HEK293 (cell line): ENCODE measurements at regions not wholly inside any gene's neighbourhood (a gene's known extent, or its start where the extent isn't known, plus 50 kb on each side); places are given as distances from the start of the nearest gene placed in this dataset.

Experiments used
- CTCF ChIA-PET: fragments of 350-600 bp; formaldehyde crosslinking; extraction: SDS; loops from one replicate; lab custom pipeline; 2021; ENCODE audit warnings: antibody characterized with exemption; lab: Yijun Ruan, JAX
- POLR2A ChIA-PET: fragments of 300-600 bp; formaldehyde crosslinking; extraction: SDS; loops from one replicate; lab custom pipeline; 2020; ENCODE audit warnings: antibody characterized with exemption, inconsistent platforms; lab: Yijun Ruan, JAX
- H3K27ac ChIP-seq: fragments of 200-500 bp; sonication (Bioruptor generic); 2 replicates; pipeline ENCODE4 v1.5.1; 2014; ENCODE audit warnings: low read depth, low read length, control low read depth, inconsistent platforms; ENCODE audit errors: extremely low read depth
- H3K36me3 ChIP-seq, 2 experiments: fragments of 200-500 bp in 1 of 2; sonication (Bioruptor generic) in 1 of 2; 1 replicate in 1 of 2; 2 replicates in 1 of 2; pipeline ENCODE4 v1.5.1; 2014 to 2017; ENCODE audit warnings: inconsistent platforms in 2 of 2, low read length in 2 of 2; ENCODE audit not compliant: control insufficient read depth in 2 of 2, insufficient read depth in 1 of 2
- H3K4me1 ChIP-seq: fragments of 200-500 bp; sonication (Bioruptor generic); 2 replicates; pipeline ENCODE4 v1.5.1; 2014; ENCODE audit warnings: mild to moderate bottlenecking, low read length, inconsistent platforms; ENCODE audit not compliant: control insufficient read depth, insufficient read depth
- H3K4me3 ChIP-seq: 2 replicates; pipeline ENCODE4 v1.5.1; 2011; ENCODE audit warnings: low read depth, mild to moderate bottlenecking, control low read depth, low read length, moderate library complexity
- H3K9me3 ChIP-seq: fragments of 200-500 bp; sonication (Bioruptor generic); 2 replicates; pipeline ENCODE4 v1.5.1; 2014; ENCODE audit warnings: low read depth, low read length, inconsistent platforms; ENCODE audit not compliant: control insufficient read depth, insufficient read depth
- HOXA7 ChIP-seq: sonication (generic); formaldehyde crosslinking; IDR thresholded peaks from 2 replicates; pipeline ENCODE4 v1.8.1; 2022; ENCODE audit warnings: missing genetic modification reagents, borderline replicate concordance
- KLF8 ChIP-seq: fragments of 450-650 bp; formaldehyde crosslinking; IDR thresholded peaks from 2 replicates; pipeline ENCODE4 v1.5.1; 2016; ENCODE audit warnings: missing biosample characterization, missing genetic modification characterization
- REST ChIP-seq: fragments of 450-650 bp; formaldehyde crosslinking; IDR thresholded peaks from 2 replicates; pipeline ENCODE4 v1.5.1; 2016; ENCODE audit warnings: missing biosample characterization, missing genetic modification characterization
- SCRT1 ChIP-seq: fragments of 450-650 bp; formaldehyde crosslinking; IDR thresholded peaks from 2 replicates; pipeline ENCODE4 v1.5.1; 2016; ENCODE audit warnings: missing biosample characterization, missing genetic modification characterization, borderline replicate concordance
- SCRT2 ChIP-seq: fragments of 450-650 bp; formaldehyde crosslinking; IDR thresholded peaks from 2 replicates; pipeline ENCODE4 v1.5.1; 2016; ENCODE audit warnings: missing biosample characterization, missing genetic modification characterization
- SP7 ChIP-seq: fragments of 450-650 bp; formaldehyde crosslinking; IDR thresholded peaks from 2 replicates; pipeline ENCODE4 v1.5.1; 2016; ENCODE audit warnings: missing biosample characterization, missing genetic modification characterization
- TCF7L2 ChIP-seq: IDR thresholded peaks from 2 replicates; pipeline ENCODE4 v1.6.1; 2011; ENCODE audit warnings: low read depth, mild to moderate bottlenecking, inconsistent platforms, low read length, moderate library complexity, borderline replicate concordance
- TSHZ1 ChIP-seq: fragments of 450-650 bp; formaldehyde crosslinking; IDR thresholded peaks from 2 replicates; pipeline ENCODE4 v1.5.1; 2016; ENCODE audit warnings: missing biosample characterization, missing genetic modification characterization, borderline replicate concordance
- ZBTB6 ChIP-seq: fragments of 450-650 bp; formaldehyde crosslinking; IDR thresholded peaks from 2 replicates; pipeline ENCODE4 v1.5.1; 2017; ENCODE audit warnings: missing biosample characterization, missing genetic modification characterization
- ZFP41 ChIP-seq: fragments of 450-650 bp; formaldehyde crosslinking; IDR thresholded peaks from 2 replicates; pipeline ENCODE4 v1.5.1; 2016; ENCODE audit warnings: missing biosample characterization, missing genetic modification characterization, borderline replicate concordance
- ZNF155 ChIP-seq: fragments of 450-650 bp; formaldehyde crosslinking; IDR thresholded peaks from 2 replicates; pipeline ENCODE4 v1.5.1; 2016; ENCODE audit warnings: missing biosample characterization, missing genetic modification characterization
- ZNF16 ChIP-seq: fragments of 450-650 bp; formaldehyde crosslinking; IDR thresholded peaks from 2 replicates; pipeline ENCODE4 v1.5.1; 2016; ENCODE audit warnings: low read depth, missing biosample characterization, missing genetic modification characterization
- ZNF184 ChIP-seq: fragments of 450-650 bp; IDR thresholded peaks from 2 replicates; pipeline ENCODE4 v1.5.1; 2018; ENCODE audit warnings: missing biosample characterization, mild to moderate bottlenecking, missing genetic modification characterization
- ZNF23 ChIP-seq: fragments of 450-650 bp; formaldehyde crosslinking; IDR thresholded peaks from 2 replicates; pipeline ENCODE4 v1.5.1; 2016; ENCODE audit warnings: missing biosample characterization, missing genetic modification characterization, borderline replicate concordance
- ZNF350 ChIP-seq: fragments of 450-650 bp; formaldehyde crosslinking; IDR thresholded peaks from 2 replicates; pipeline ENCODE4 v1.5.0; 2017; ENCODE audit warnings: missing biosample characterization, mild to moderate bottlenecking, missing genetic modification characterization
- ZNF510 ChIP-seq: fragments of 450-650 bp; formaldehyde crosslinking; IDR thresholded peaks from 2 replicates; pipeline ENCODE4 v1.5.1; 2018; ENCODE audit warnings: mild to moderate bottlenecking, missing genetic modification characterization, missing biosample characterization; ENCODE audit not compliant: insufficient replicate concordance
- ZNF521 ChIP-seq: fragments of 450-650 bp; formaldehyde crosslinking; IDR thresholded peaks from 2 replicates; pipeline ENCODE4 v1.5.1; 2017; ENCODE audit warnings: missing biosample characterization, mild to moderate bottlenecking, missing genetic modification characterization
- ZNF549 ChIP-seq: fragments of 450-650 bp; IDR thresholded peaks from 2 replicates; pipeline ENCODE4 v1.5.1; 2018; ENCODE audit warnings: missing biosample characterization, missing genetic modification characterization, mild to moderate bottlenecking, inconsistent platforms, moderate library complexity
- ZNF561 ChIP-seq: fragments of 450-650 bp; IDR thresholded peaks from 2 replicates; pipeline ENCODE4 v1.5.1; 2018; ENCODE audit warnings: missing biosample characterization, missing genetic modification characterization, borderline replicate concordance
- ZNF600 ChIP-seq: fragments of 450-650 bp; formaldehyde crosslinking; IDR thresholded peaks from 2 replicates; pipeline ENCODE4 v1.5.1; 2016; ENCODE audit warnings: missing biosample characterization, missing genetic modification characterization
- ZNF610 ChIP-seq: fragments of 450-650 bp; formaldehyde crosslinking; IDR thresholded peaks from 2 replicates; pipeline ENCODE4 v1.5.1; 2016; ENCODE audit warnings: missing biosample characterization, missing genetic modification characterization, borderline replicate concordance
- ZNF645 ChIP-seq: fragments of 450-650 bp; formaldehyde crosslinking; IDR thresholded peaks from 2 replicates; pipeline ENCODE4; 2016; ENCODE audit warnings: missing biosample characterization, missing genetic modification characterization
- ZNF664 ChIP-seq: fragments of 450-650 bp; formaldehyde crosslinking; IDR thresholded peaks from 2 replicates; pipeline ENCODE4 v1.5.1; 2016; ENCODE audit warnings: missing biosample characterization, missing genetic modification characterization
- ZNF837 ChIP-seq: fragments of 450-650 bp; formaldehyde crosslinking; IDR thresholded peaks from 2 replicates; pipeline ENCODE4 v1.5.1; 2016; ENCODE audit warnings: missing biosample characterization, missing genetic modification characterization
- ZSCAN16 ChIP-seq: fragments of 450-650 bp; formaldehyde crosslinking; IDR thresholded peaks from 2 replicates; pipeline ENCODE4 v1.5.1; 2016; ENCODE audit warnings: missing biosample characterization, missing genetic modification characterization

- Histone ChIP-seq H3K9me3 (no peaks in the 10 kb centered on the region), H3K27ac (no peak overlapping the region), H3K4me1 (no peaks in the 10 kb centered on the region), H3K4me3 (no peak overlapping the region), H3K36me3 (no peaks in the 10 kb centered on the region)
- TF ChIP-seq ZNF155 (tag by site-specific recombination) (no peak), ZNF561 (tag by site-specific recombination) (no peak), SCRT2 (tag by site-specific recombination) (no peak), ZNF549 (tag by site-specific recombination) (peak; percentile 89), ZNF837 (tag by site-specific recombination) (no peak), ZNF350 (tag by site-specific recombination) (0 out of 2 replicates have a peak, but pooled peaks have one; percentile 15), ZNF184 (tag by site-specific recombination) (no peak), ZBTB6 (tag by site-specific recombination) (no peak)
- ChIA-PET CTCF (interaction anchor here (0.6 to 1.8 kb wide), 4 partner anchors 13 to 899 kb away, joined by 3 to 8 read pairs (median 3); no protein-coding TSS in a partner anchor), POLR2A (no interaction called here)
Observed at GRCh38 chr5:33312571-33313549, 127.9 kb upstream of the TARS1 start.

GRCh38 chr5:33315189-33315588, 125.6 kb upstream of the TARS1 start:
- no peak overlapping the region for H3K4me3 ChIP-seq
- POLR2A ChIA-PET: no interaction called here
- CTCF ChIA-PET: no interaction called here
- H3K27ac ChIP-seq: no peak overlapping the region
- no peaks in the 10 kb centered on the region for H3K4me1 ChIP-seq
- no peaks in the 10 kb centered on the region for H3K36me3 ChIP-seq
- H3K9me3 ChIP-seq: no peaks in the 10 kb centered on the region
- TF ChIP-seq TSHZ1 (tag by site-specific recombination): no peak
- no peak for TF ChIP-seq ZNF645 (tag by site-specific recombination)
- TF ChIP-seq ZNF16 (tag by site-specific recombination): no peak
- no peak for TF ChIP-seq KLF8 (tag by site-specific recombination)
- TF ChIP-seq HOXA7 (CRISPR knock-in tag): no peak
- no peak for TF ChIP-seq ZNF600 (tag by site-specific recombination)
- no peak for TF ChIP-seq ZFP41 (tag by site-specific recombination)
- TF ChIP-seq REST (tag by site-specific recombination): no peak
- TF ChIP-seq SCRT1 (tag by site-specific recombination): no peak
- no peak for TF ChIP-seq ZNF610 (tag by site-specific recombination)
- TF ChIP-seq TCF7L2: no peak
- no peak for TF ChIP-seq ZNF521
- no peak for TF ChIP-seq ZNF23
- no peak for TF ChIP-seq SP7 (tag by site-specific recombination)
- no peak for TF ChIP-seq ZNF664 (tag by site-specific recombination)
- no peak for TF ChIP-seq ZNF510 (tag by site-specific recombination)
- TF ChIP-seq ZSCAN16: no peak
